ENCODE measurements at regions not wholly inside any gene's neighbourhood (a gene's known extent, or its start where the extent isn't known, plus 50 kb on each side); places are given as distances from the start of the nearest gene placed in this dataset.

GRCh38 chr14:58783792-58784511 lies 146.2 kb downstream of the DACT1 start:
- TF ChIP-seq POLR2A (IDR thresholded peaks at IDR 0.05; ENCODE audit: low read depth) (no peak), CTCF (IDR thresholded peaks at IDR 0.05) (no peak), POLR2AphosphoS5 (IDR thresholded peaks at IDR 0.05) (no peak), EP300 (IDR thresholded peaks at IDR 0.05) (no peak)
